H9 (cell line): ENCODE measurements at regions not wholly inside any gene's neighbourhood (a gene's known extent, or its start where the extent isn't known, plus 50 kb on each side); places are given as distances from the start of the nearest gene placed in this dataset.
A peak's percentile ranks its signal among the peaks of the same experiment; 100 is the strongest.

Source experiments
- DNase-seq: peaks from one replicate; pipeline ENCODE4 v3.0.0-alpha.2; 2017
- H2AFZ ChIP-seq: one replicate; pipeline ENCODE4 v1.6.1; 2013; ENCODE audit warnings: mild to moderate bottlenecking, low read length, control low read depth, moderate library complexity
- H2AK5ac ChIP-seq: 2 replicates; pipeline ENCODE4 v1.6.1; 2013; ENCODE audit warnings: low read length, control low read depth, mixed read lengths; ENCODE audit not compliant: insufficient read length
- H2BK120ac ChIP-seq: one replicate; pipeline ENCODE4 v1.6.1; 2013; ENCODE audit warnings: low read depth, mild to moderate bottlenecking, low read length, control low read depth, inconsistent platforms; ENCODE audit not compliant: poor library complexity, severe bottlenecking
- H2BK12ac ChIP-seq: 2 replicates; pipeline ENCODE4 v1.6.1; 2013; ENCODE audit warnings: low read length, control low read depth, mixed read lengths, low read depth; ENCODE audit not compliant: insufficient read length
- H2BK15ac ChIP-seq: 2 replicates; pipeline ENCODE4 v1.6.1; 2013; ENCODE audit warnings: low read depth, low read length, control low read depth
- H2BK20ac ChIP-seq: one replicate; pipeline ENCODE4 v1.6.1; 2013; ENCODE audit warnings: low read depth, mild to moderate bottlenecking, low read length, control low read depth, inconsistent platforms; ENCODE audit not compliant: poor library complexity, severe bottlenecking
- H2BK5ac ChIP-seq: 2 replicates; pipeline ENCODE4 v1.6.1; 2013; ENCODE audit warnings: low read length, control low read depth, mixed read lengths; ENCODE audit not compliant: insufficient read length
- H3K14ac ChIP-seq: 2 replicates; pipeline ENCODE4 v1.6.1; 2013; ENCODE audit warnings: low read length, control low read depth; ENCODE audit not compliant: insufficient read depth
- H3K18ac ChIP-seq: 2 replicates; pipeline ENCODE4 v1.6.1; 2013; ENCODE audit warnings: low read depth, mild to moderate bottlenecking, mixed read lengths, low read length, control low read depth; ENCODE audit not compliant: insufficient read length
- H3K23ac ChIP-seq: 2 replicates; pipeline ENCODE4 v1.6.1; 2013; ENCODE audit warnings: low read length, control low read depth, mixed read lengths, low read depth; ENCODE audit not compliant: insufficient read length
- H3K23me2 ChIP-seq: 2 replicates; pipeline ENCODE4 v1.6.1; 2013; ENCODE audit warnings: low read depth, mild to moderate bottlenecking, mixed read lengths, low read length, control low read depth; ENCODE audit not compliant: insufficient read length, poor library complexity, severe bottlenecking
- H3K27ac ChIP-seq: 2 replicates; pipeline ENCODE4 v1.5.1; 2013; ENCODE audit warnings: low read length, control low read depth, mixed read lengths, low read depth; ENCODE audit not compliant: insufficient read length
- H3K27me3 ChIP-seq: 2 replicates; pipeline ENCODE4 v1.6.1; 2013; ENCODE audit warnings: low read length, control low read depth, inconsistent platforms; ENCODE audit not compliant: insufficient read depth
- H3K4ac ChIP-seq: 2 replicates; pipeline ENCODE4 v1.6.1; 2013; ENCODE audit warnings: low read depth, mild to moderate bottlenecking, control low read depth, inconsistent platforms, low read length, moderate library complexity
- H3K4me1 ChIP-seq: 2 replicates; pipeline ENCODE4 v1.6.1; 2013; ENCODE audit warnings: low read length, control low read depth, inconsistent platforms; ENCODE audit not compliant: insufficient read depth
- H3K4me2 ChIP-seq: 2 replicates; pipeline ENCODE4 v1.6.1; 2013; ENCODE audit warnings: low read length, control low read depth, mixed read lengths; ENCODE audit not compliant: insufficient read length, insufficient read depth
- H3K56ac ChIP-seq: 2 replicates; pipeline ENCODE4 v1.6.1; 2013; ENCODE audit warnings: low read depth, mild to moderate bottlenecking, mixed read lengths, low read length, control low read depth; ENCODE audit not compliant: insufficient read length
- H3K79me1 ChIP-seq: 2 replicates; pipeline ENCODE4 v1.6.1; 2013; ENCODE audit warnings: low read depth, mild to moderate bottlenecking, moderate library complexity, low read length, control low read depth, inconsistent platforms; ENCODE audit not compliant: insufficient read depth, poor library complexity, severe bottlenecking
- H3K79me2 ChIP-seq: 2 replicates; pipeline ENCODE4 v1.6.1; 2013; ENCODE audit warnings: low read length, control low read depth, inconsistent platforms; ENCODE audit not compliant: insufficient read depth
- H3K9ac ChIP-seq: 2 replicates; pipeline ENCODE4 v1.6.1; 2013; ENCODE audit warnings: low read length, control low read depth, mixed read lengths; ENCODE audit not compliant: insufficient read length; ENCODE audit errors: extremely low read depth
- H3K9me3 ChIP-seq: one replicate; pipeline ENCODE4 v1.6.1; 2013; ENCODE audit warnings: low read depth, low read length, inconsistent platforms; ENCODE audit not compliant: control insufficient read depth
- H3T11ph ChIP-seq: one replicate; pipeline ENCODE4 v1.6.1; 2013; ENCODE audit warnings: mild to moderate bottlenecking, low read length, control low read depth, inconsistent platforms
- H4K20me1 ChIP-seq: one replicate; pipeline ENCODE4 v1.6.1; 2013; ENCODE audit not compliant: control insufficient read depth, insufficient read length, insufficient read depth
- H4K5ac ChIP-seq: 2 replicates; pipeline ENCODE4 v1.6.1; 2013; ENCODE audit warnings: low read depth, mild to moderate bottlenecking, mixed read lengths, low read length, control low read depth; ENCODE audit not compliant: insufficient read length
- H4K8ac ChIP-seq: replicated peaks from 2 replicates; pipeline ENCODE4 v1.6.1; 2013; ENCODE audit warnings: low read length, control low read depth, mixed read lengths, low read depth; ENCODE audit not compliant: insufficient read length
- H4K91ac ChIP-seq: 2 replicates; pipeline ENCODE4 v1.6.1; 2013; ENCODE audit warnings: low read depth, mild to moderate bottlenecking, moderate library complexity, mixed read lengths, low read length, control low read depth; ENCODE audit not compliant: insufficient read length
- H3K27ac Mint-ChIP-seq, 3 experiments: 2 replicates in 2 of 3; 3 replicates in 1 of 3; pipeline ENCODE4 v1.8.0; 2020 to 2021; ENCODE audit warnings: mixed read lengths in 3 of 3, mild to moderate bottlenecking in 1 of 3, moderate library complexity in 1 of 3
- H3K27me3 Mint-ChIP-seq: 2 replicates; pipeline ENCODE4 v1.8.0; 2021; ENCODE audit warnings: low read depth, mild to moderate bottlenecking, moderate library complexity, mixed read lengths
- H3K36me3 Mint-ChIP-seq, 3 experiments: 2 replicates in 2 of 3; 3 replicates in 1 of 3; pipeline ENCODE4 v1.8.0; 2020 to 2021; ENCODE audit warnings: low read depth in 3 of 3, mixed read lengths in 3 of 3; ENCODE audit not compliant: insufficient read depth in 1 of 3
- H3K4me1 Mint-ChIP-seq, 2 experiments: 2 replicates each; pipeline ENCODE4 v1.8.0; 2020; ENCODE audit warnings: mixed read lengths in 2 of 2
- H3K4me3 Mint-ChIP-seq, 2 experiments: 2 replicates in 1 of 2; 3 replicates in 1 of 2; pipeline ENCODE4 v1.8.0; 2020 to 2021; ENCODE audit warnings: mild to moderate bottlenecking in 2 of 2, mixed read lengths in 2 of 2, moderate library complexity in 1 of 2
- H3K9me3 Mint-ChIP-seq, 2 experiments: 2 replicates in 1 of 2; 3 replicates in 1 of 2; pipeline ENCODE4 v1.8.0; 2020; ENCODE audit warnings: mild to moderate bottlenecking in 2 of 2, mixed read lengths in 2 of 2, moderate library complexity in 1 of 2
- WGBS: extraction: QIAGEN DNeasy Blood & Tissue Kit; methylation state at CpG from one replicate; pipeline ENCODE4 v1.1.7; 2013; ENCODE audit warnings: missing lambda C conversion rate, low lambda C conversion rate, mixed read lengths; ENCODE audit not compliant: insufficient read length; ENCODE audit errors: extremely low coverage; 5-methylcytosine and 5-hydroxymethylcytosine counted together
- TF ChIP-seq, protein P1 (sequence below): fragments of 200-600 bp; sonication (generic); conservative IDR thresholded peaks from 3 replicates; pipeline ENCODE4 v1.8.0; 2021; ENCODE audit warnings: antibody characterized with exemption, mild to moderate bottlenecking

DNA sequence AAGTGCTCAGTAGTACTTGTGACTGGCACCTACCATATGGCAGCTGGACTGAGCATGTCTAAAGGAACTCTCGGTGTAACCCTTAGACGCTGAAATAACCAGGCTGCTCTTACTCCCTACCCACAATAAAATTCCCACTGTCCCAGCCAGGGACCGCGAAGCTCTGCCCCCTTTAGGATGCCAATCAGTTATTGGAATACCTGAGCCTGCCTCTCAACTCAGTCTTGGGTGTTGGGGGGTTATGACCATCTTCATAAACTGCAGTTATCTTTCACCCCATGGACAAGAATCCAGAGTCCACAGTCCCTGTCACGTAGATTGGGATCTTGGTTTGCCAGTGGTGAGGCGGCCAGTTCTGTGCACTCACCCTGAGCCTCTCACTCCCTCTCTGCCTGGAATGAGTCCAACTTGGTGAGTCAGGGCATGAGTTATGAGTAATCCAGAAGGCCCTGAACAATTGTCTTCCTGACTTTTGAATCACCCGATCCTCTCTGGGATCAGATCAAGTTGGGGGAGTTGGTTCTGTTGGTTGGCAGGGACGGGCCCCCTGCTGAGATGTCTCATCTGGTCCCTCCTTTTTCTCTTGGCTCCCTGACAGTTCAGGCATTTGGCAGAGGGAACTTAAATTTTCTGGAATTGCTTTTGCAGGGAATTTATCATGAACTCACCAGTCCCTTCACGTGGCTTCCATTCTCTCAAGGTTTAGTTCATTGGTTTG, 120.1 kb upstream of the UBE2E1 start:
- TF ChIP-seq, protein P1, sequence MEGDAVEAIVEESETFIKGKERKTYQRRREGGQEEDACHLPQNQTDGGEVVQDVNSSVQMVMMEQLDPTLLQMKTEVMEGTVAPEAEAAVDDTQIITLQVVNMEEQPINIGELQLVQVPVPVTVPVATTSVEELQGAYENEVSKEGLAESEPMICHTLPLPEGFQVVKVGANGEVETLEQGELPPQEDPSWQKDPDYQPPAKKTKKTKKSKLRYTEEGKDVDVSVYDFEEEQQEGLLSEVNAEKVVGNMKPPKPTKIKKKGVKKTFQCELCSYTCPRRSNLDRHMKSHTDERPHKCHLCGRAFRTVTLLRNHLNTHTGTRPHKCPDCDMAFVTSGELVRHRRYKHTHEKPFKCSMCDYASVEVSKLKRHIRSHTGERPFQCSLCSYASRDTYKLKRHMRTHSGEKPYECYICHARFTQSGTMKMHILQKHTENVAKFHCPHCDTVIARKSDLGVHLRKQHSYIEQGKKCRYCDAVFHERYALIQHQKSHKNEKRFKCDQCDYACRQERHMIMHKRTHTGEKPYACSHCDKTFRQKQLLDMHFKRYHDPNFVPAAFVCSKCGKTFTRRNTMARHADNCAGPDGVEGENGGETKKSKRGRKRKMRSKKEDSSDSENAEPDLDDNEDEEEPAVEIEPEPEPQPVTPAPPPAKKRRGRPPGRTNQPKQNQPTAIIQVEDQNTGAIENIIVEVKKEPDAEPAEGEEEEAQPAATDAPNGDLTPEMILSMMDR = no peak
- no peak overlapping the region for H2BK120ac ChIP-seq
- no peak overlapping the region for H3K27ac ChIP-seq
- H3K9me3 Mint-ChIP-seq = peaks cover 10 to 14% of the 10 kb centered on the region in 2 experiments
- H3K36me3 Mint-ChIP-seq = peaks cover 0 to 7% (median 5%) of the 10 kb centered on the region in 3 experiments; a peak in 3 of 7 replicates
- no peaks in the 10 kb centered on the region for H3K23me2 ChIP-seq
- no peaks in the 10 kb centered on the region for H4K20me1 ChIP-seq
- no peak overlapping the region for H2BK12ac ChIP-seq
- no peak overlapping the region for H3K9ac ChIP-seq
- peak overlapping the region in 1 of 3 experiments; percentile 44; a peak in 1 of 7 replicates for H3K27ac Mint-ChIP-seq
- no peak overlapping the region for H2BK5ac ChIP-seq
- H3K4ac ChIP-seq = no peak overlapping the region
- no peak overlapping the region for H4K91ac ChIP-seq
- H3T11ph ChIP-seq = no peak overlapping the region
- no peak overlapping the region for H3K23ac ChIP-seq
- no peaks in the 10 kb centered on the region for H3K27me3 ChIP-seq
- H3K14ac ChIP-seq = no peak overlapping the region
- H3K79me2 ChIP-seq = no peaks in the 10 kb centered on the region
- H3K56ac ChIP-seq = no peak overlapping the region
- H2BK15ac ChIP-seq = no peak overlapping the region
- H2AFZ ChIP-seq = no peak overlapping the region
- WGBS = no CpG with 5 or more reads among the region's 9 CpGs
- H3K4me2 ChIP-seq = no peak overlapping the region
- no peak overlapping the region for H3K18ac ChIP-seq
- peaks cover 14 to 17% of the 10 kb centered on the region in 2 experiments for H3K4me1 Mint-ChIP-seq
- DNase-seq = no peak
- H4K8ac ChIP-seq = no peak overlapping the region
- no peaks in the 10 kb centered on the region for H3K9me3 ChIP-seq
- no peak overlapping the region for H2AK5ac ChIP-seq
- no peak overlapping the region for H3K4me3 Mint-ChIP-seq
- no peak overlapping the region for H2BK20ac ChIP-seq
- H3K4me1 ChIP-seq = no peaks in the 10 kb centered on the region
- H4K5ac ChIP-seq = no peak overlapping the region
- H3K79me1 ChIP-seq = no peaks in the 10 kb centered on the region
- no peaks in the 10 kb centered on the region; the same call in 1 of the 2 replicates for H3K27me3 Mint-ChIP-seq
